Superior temporal gyrus (tissue), 1 donor: ENCODE measurements at regions not wholly inside any gene's neighbourhood (a gene's known extent, or its start where the extent isn't known, plus 50 kb on each side); places are given as distances from the start of the nearest gene placed in this dataset.

Experiments used
- DNase-seq: peaks from one replicate; pipeline ENCODE4 v3.0.0-alpha.2; 2016; ENCODE audit errors: extremely low spot score

DNA sequence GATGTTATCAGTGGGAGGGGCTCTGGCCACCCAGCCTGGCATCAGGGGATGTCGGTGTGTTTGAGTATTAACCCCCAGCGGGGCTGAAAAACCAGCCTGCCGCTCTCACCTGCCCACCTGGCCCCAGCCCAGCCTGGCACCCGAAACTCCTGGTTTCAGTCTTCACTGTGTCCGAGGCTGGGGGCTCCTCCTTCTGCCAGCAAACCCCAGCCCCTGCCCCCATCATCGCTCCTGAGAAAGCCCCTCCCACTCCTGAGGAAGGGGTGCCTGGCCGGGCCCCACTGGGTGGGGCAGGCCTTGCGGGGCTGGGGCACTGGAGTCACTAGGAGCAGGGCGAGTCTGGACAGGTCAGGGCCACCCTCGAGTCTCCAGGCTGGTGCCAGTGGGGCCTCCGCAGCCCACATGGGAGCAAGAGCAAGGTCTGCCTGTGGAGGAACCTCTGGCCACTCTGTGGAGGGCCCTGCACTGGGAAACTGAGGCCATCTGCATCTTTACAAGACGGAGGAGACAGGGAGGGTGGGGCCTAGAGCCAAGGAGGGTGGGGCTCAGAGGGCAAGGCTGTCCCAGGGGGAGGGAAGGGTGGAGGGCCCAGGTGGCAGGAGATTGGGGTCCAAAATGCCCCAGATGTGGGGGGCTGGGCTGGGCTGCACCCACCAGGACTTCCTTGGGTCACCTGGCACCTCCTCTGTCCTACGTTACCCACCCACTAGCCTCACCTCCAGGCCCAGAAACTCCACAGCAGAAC is 51.5 kb upstream of the NOTCH1 start:
- DNase-seq, result no peak

DNA sequence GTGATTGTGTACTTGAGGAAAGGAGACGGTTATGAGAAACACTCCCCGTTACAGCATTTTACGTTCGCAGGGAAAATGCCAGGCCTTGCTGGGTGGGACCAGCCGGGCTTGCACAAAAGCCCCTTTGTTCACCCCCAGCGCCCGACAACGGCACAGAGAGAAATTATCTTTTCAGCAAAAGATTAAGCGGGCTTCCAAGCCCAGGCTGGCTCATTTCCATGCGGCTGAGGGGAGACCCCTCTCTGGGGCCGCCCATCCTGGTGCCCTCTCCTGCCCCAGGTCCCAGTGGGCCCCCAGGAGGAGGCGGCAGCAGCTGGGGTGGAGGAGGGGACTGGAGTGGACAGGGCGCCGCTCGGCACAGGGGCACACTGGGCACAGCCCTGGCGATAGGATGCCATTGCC is 50.8 kb upstream of the NOTCH1 start:
- DNase-seq, result peak; percentile 80

DNA sequence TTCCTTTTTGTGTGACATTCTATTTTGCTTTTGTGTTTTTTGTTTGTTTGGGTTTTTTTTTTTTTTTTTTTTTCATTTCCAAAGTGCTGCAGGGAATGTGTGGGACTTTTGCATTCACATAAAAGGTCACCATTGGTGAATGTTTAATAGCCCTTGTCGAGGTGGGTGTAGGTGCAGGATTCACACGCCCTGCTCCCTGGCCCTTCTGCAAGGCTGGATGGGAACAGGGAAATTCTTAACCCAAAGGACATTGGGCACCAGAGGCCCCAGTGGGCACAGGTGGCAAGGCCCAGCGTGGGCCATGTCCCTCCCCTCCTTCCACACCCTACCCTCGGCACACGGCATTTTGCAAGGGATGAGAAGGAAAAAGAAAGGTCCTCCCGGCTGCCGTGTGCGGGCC is 50.4 kb upstream of the NOTCH1 start:
- DNase-seq, result no peak

DNA sequence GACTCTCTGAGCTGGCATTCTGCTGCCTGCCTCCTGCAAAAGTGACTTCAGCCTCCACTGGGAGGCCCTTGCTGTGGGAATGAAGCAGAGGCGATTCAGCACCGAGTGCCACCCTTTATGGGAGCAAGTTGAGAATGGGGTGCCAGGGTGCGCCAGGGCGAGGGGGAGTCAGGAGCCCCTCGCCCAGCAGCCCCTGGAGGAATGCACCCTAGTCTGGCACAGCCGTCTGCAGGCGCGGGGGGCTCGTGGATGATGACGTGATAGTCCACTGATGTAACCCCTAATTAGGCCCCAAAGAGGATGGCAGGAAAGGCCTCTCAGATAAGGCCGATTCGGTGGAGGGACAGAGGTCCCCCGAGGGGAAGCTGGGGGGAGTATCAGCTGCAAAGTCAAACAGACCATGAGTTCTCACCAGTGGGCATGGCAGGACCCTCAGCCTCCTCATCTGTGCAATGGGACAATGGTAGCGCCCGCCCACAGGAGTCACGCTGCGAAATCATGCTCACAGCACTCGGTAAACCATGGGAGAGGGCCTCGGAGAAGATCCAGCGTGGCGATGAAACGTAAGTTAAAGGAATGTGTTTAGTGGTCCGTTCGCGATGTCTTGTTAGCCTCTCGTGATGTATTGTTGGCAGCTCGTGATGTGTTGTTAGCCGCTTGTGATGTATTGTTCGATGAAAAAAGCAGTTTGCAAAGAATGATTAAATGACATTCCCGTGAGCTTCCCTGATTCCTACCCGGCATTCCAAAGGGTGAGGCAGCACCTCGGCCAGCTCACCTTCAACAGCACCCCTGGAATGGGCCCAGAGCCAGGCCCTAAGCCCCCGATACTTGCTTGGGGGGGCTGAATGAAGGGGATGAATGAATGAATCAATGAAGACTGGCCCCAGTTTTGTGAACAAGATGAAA is 49.7 kb upstream of the NOTCH1 start:
- DNase-seq, result no peak
